ENCODE measurements at regions not wholly inside any gene's neighbourhood (a gene's known extent, or its start where the extent isn't known, plus 50 kb on each side); places are given as distances from the start of the nearest gene placed in this dataset.

- TF ChIP-seq CTCF (IDR thresholded peaks at IDR 0.05; ENCODE audit: low read depth, low read length): no peak
- TF ChIP-seq EZH2phosphoT487 (IDR thresholded peaks at IDR 0.05; ENCODE audit: low read depth): no peak
These were observed 978.4 kb upstream of the KLHL29 start for GRCh38 chr2:22406625-22407024.
